HepG2 (cell line): ENCODE measurements at regions not wholly inside any gene's neighbourhood (a gene's known extent, or its start where the extent isn't known, plus 50 kb on each side); places are given as distances from the start of the nearest gene placed in this dataset.

ENCODE experiments used
- AGO2 ChIP-seq: fragments of 200-400 bp; formaldehyde crosslinking; optimal IDR thresholded peaks from 2 replicates; pipeline ENCODE3; 2017; ENCODE audit warnings: mild to moderate bottlenecking, low read depth, low read length, moderate library complexity
- CHD4 ChIP-seq: fragments of 200-600 bp; sonication (generic); IDR thresholded peaks from 2 replicates; pipeline ENCODE4 v1.7.0; 2017; ENCODE audit warnings: mild to moderate bottlenecking, low read length, borderline replicate concordance
- HBP1 ChIP-seq: IDR thresholded peaks from 2 replicates; pipeline ENCODE4 v1.6.1; 2016; ENCODE audit warnings: low read depth, control low read depth
- LRRFIP1 ChIP-seq: sonication (generic); formaldehyde crosslinking; conservative IDR thresholded peaks from 2 replicates; pipeline ENCODE4 v1.4.0; 2020; ENCODE audit warnings: missing genetic modification reagents
- MAF1 ChIP-seq: sonication (generic); formaldehyde crosslinking; IDR thresholded peaks from 2 replicates; pipeline ENCODE4 v1.5.0; 2020; ENCODE audit warnings: missing genetic modification reagents, borderline replicate concordance
- MED1 ChIP-seq: sonication (generic); formaldehyde crosslinking; IDR thresholded peaks from 2 replicates; pipeline ENCODE4 v1.4.0; 2020; ENCODE audit warnings: missing genetic modification reagents
- NR2F2 ChIP-seq: IDR thresholded peaks from 2 replicates; pipeline ENCODE4 v1.6.1; 2012; ENCODE audit warnings: low read depth, inconsistent platforms, borderline replicate concordance
- NR2F6 ChIP-seq, 2 experiments: IDR thresholded peaks; 2 replicates each; pipeline ENCODE4 v1.6.1; 2016; ENCODE audit warnings: antibody characterized with exemption in 1 of 2, mild to moderate bottlenecking in 1 of 2
- POLR2AphosphoS5 ChIP-seq: IDR thresholded peaks from 2 replicates; pipeline ENCODE4 v1.6.1; 2012; ENCODE audit warnings: low read depth, low read length
- PRDM10 ChIP-seq: sonication (generic); formaldehyde crosslinking; IDR thresholded peaks from 2 replicates; pipeline ENCODE4 v1.4.0; 2020; ENCODE audit warnings: low read depth, missing genetic modification reagents
- SIX4 ChIP-seq: sonication (generic); formaldehyde crosslinking; IDR thresholded peaks from 2 replicates; pipeline ENCODE4 v1.4.0; 2020; ENCODE audit warnings: missing genetic modification reagents
- SKI ChIP-seq: fragments of 450-650 bp; IDR thresholded peaks from one replicate; pipeline ENCODE4 v1.6.1; 2018; ENCODE audit warnings: mild to moderate bottlenecking; ENCODE audit not compliant: partially characterized antibody
- ZFP62 ChIP-seq: sonication (generic); formaldehyde crosslinking; IDR thresholded peaks from 2 replicates; pipeline ENCODE4 v1.4.0; 2020; ENCODE audit warnings: missing genetic modification reagents
- ZNF274 ChIP-seq: sonication (generic); formaldehyde crosslinking; IDR thresholded peaks from 2 replicates; pipeline ENCODE4 v1.5.1; 2020; ENCODE audit warnings: mild to moderate bottlenecking, missing genetic modification reagents
- ZNF331 ChIP-seq: sonication (generic); formaldehyde crosslinking; IDR thresholded peaks from 2 replicates; pipeline ENCODE4 v1.4.0; 2020; ENCODE audit warnings: missing genetic modification reagents
- ZNF362 ChIP-seq: sonication (generic); formaldehyde crosslinking; IDR thresholded peaks from 2 replicates; pipeline ENCODE4 v1.4.0; 2020; ENCODE audit warnings: missing genetic modification reagents, mild to moderate bottlenecking, borderline replicate concordance
- ZNF503 ChIP-seq: sonication (generic); formaldehyde crosslinking; IDR thresholded peaks from 2 replicates; pipeline ENCODE4 v1.4.0; 2020; ENCODE audit warnings: missing genetic modification reagents
- ZNF562 ChIP-seq: sonication (generic); formaldehyde crosslinking; IDR thresholded peaks from 2 replicates; pipeline ENCODE4 v1.8.0; 2022; ENCODE audit warnings: missing genetic modification reagents, borderline replicate concordance

GRCh38 chr13:73765651-73766384 lies 368.4 kb downstream of the KLF12 start (continued):
- TF ChIP-seq LRRFIP1 (no peak), CHD4 (no peak), ZNF274 (CRISPR knock-in tag) (no peak), ZNF362 (CRISPR knock-in tag) (no peak), MED1 (CRISPR knock-in tag) (0 out of 2 replicates have a peak, but pooled peaks have one; percentile 20), POLR2AphosphoS5 (no peak; the same call in 1 of the 2 replicates), SKI (no peak), NR2F2 (no peak), PRDM10 (no peak), AGO2 (no peak), NR2F6 (IDR thresholded peaks at IDR 0.05) (no peak), NR2F6 (CRISPR knock-in tag; IDR thresholded peaks at IDR 0.05) (no peak), ZNF503 (CRISPR knock-in tag) (0 out of 2 replicates have a peak, but pooled peaks have one; percentile 20), SIX4 (CRISPR knock-in tag) (no peak), ZFP62 (no peak), ZNF331 (CRISPR knock-in tag) (0 out of 2 replicates have a peak, but pooled peaks have one; percentile 49), ZNF562 (CRISPR knock-in tag) (no peak), HBP1 (CRISPR knock-in tag) (no peak), MAF1 (CRISPR knock-in tag) (no peak)
